ENCODE measurements at regions not wholly inside any gene's neighbourhood (a gene's known extent, or its start where the extent isn't known, plus 50 kb on each side); places are given as distances from the start of the nearest gene placed in this dataset.

DNA sequence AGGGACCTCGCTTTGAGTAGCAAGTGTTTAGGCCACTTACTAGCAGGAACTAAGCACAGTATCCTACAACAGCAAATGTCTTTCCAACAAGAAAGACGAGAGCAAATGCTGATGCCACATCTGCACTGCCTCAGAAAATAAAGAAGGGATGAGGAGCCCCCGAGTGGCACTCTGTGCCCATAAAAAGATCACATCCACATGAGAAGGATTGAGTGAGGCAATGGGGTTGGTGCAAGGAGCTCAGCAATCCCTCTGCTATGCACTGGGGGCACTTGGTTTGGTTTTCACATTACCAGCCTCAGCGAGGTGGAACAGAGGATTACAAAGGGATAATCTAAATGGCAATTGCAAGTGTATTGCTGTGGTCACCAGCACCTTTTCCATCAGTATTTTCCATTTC lies 252.8 kb upstream of the SLC7A11 start:
- DNase-seq (ENCODE audit: low read depth), result peak; percentile 33
- TF ChIP-seq, protein P1, sequence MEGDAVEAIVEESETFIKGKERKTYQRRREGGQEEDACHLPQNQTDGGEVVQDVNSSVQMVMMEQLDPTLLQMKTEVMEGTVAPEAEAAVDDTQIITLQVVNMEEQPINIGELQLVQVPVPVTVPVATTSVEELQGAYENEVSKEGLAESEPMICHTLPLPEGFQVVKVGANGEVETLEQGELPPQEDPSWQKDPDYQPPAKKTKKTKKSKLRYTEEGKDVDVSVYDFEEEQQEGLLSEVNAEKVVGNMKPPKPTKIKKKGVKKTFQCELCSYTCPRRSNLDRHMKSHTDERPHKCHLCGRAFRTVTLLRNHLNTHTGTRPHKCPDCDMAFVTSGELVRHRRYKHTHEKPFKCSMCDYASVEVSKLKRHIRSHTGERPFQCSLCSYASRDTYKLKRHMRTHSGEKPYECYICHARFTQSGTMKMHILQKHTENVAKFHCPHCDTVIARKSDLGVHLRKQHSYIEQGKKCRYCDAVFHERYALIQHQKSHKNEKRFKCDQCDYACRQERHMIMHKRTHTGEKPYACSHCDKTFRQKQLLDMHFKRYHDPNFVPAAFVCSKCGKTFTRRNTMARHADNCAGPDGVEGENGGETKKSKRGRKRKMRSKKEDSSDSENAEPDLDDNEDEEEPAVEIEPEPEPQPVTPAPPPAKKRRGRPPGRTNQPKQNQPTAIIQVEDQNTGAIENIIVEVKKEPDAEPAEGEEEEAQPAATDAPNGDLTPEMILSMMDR (IDR thresholded peaks at IDR 0.05; ENCODE audit: insufficient read depth, low read depth, low read length, missing control alignments), result peak; percentile 11
- no peak overlapping the region for H3K4me3 ChIP-seq (ENCODE audit: low read depth, low read length)

DNA sequence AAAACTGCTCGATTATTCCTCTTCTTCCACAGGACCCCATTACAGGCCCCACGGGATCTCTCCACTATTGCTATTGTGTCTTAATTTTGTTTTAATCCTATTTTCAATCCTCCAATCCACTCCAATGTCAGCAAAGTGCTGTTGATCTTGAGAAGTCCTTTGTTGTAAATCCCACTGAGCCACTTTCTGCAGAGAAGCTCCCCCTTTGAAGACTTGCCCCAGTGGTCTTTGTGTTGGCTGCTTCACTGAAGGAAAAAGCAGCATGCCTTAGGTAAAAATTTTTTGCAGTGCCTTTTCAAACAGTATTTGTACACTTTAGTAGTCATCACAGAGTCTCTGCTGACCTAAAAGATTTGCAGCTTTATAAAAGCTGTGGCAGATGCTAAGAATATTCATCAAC lies 252.0 kb upstream of the SLC7A11 start:
- DNase-seq (ENCODE audit: low read depth), result no peak
- H3K4me3 ChIP-seq (ENCODE audit: low read depth, low read length), result no peak overlapping the region
- TF ChIP-seq, protein P1 (IDR thresholded peaks at IDR 0.05; ENCODE audit: insufficient read depth, low read depth, low read length, missing control alignments), result no peak

DNA sequence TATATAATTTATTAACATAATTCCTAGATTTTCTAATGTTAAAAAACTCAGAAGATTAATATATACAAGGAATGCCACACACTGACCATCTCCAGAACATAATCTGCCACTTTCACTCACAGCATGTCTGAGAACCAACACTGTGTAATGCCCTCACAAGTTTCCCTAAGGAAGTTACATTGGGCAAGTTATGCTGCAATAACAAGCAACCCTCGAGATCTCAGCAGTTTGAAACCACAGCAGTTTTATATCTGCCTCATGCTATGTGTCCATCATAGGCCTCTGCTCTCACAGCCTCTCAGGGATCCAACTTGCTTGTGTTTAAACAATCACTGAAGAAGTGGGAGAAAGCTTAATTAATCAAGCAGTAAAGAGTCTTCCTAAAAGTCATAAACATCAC lies 250.0 kb upstream of the SLC7A11 start:
- H3K4me3 ChIP-seq (ENCODE audit: low read depth, low read length), result no peak overlapping the region
- TF ChIP-seq, protein P1 (IDR thresholded peaks at IDR 0.05; ENCODE audit: insufficient read depth, low read depth, low read length, missing control alignments), result no peak
- no peak for DNase-seq (ENCODE audit: low read depth)

DNA sequence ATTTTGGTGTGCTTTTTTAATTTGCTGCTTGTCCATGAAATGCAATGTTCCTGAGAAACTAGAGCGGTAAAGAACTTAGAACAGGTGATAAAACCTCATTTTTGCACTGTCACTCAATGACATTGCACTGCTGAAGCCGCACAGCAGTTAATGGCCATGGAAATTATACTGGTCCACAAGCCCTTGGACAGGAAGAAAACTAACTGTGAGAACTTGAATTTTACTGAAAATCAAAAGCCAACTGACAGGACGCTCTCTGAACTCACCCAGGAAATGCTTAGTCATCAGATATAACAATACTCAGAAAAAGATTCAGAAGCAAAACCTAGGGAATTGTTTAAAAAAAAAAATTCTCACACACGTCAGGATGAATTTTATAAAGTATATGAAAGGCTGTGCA lies 246.4 kb upstream of the SLC7A11 start:
- no peak overlapping the region for H3K4me3 ChIP-seq (ENCODE audit: low read depth, low read length)
- no peak for DNase-seq (ENCODE audit: low read depth)
- TF ChIP-seq, protein P1 (IDR thresholded peaks at IDR 0.05; ENCODE audit: insufficient read depth, low read depth, low read length, missing control alignments), result no peak

DNA sequence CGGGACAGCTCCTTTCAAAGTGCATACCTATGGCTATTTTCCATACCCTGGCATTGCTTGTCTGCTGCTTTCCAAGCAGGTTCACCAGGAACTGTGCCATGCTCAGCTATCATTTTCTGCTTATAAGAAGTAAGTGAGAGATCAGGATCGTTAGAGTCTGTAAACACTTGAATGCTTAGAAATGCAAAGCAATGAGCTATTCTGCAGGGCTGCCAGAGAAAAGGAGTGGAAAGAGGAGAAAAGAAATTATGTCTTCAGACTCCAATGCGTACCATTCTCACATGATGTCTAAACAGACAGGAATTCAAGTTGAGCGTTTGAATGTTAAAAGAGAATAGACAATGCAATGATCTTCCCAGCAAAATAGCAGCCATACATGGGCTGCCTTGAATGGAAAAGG lies 245.5 kb upstream of the SLC7A11 start:
- H3K4me3 ChIP-seq (ENCODE audit: low read depth, low read length), result no peak overlapping the region
- TF ChIP-seq, protein P1 (IDR thresholded peaks at IDR 0.05; ENCODE audit: insufficient read depth, low read depth, low read length, missing control alignments), result no peak
- no peak for DNase-seq (ENCODE audit: low read depth)

DNA sequence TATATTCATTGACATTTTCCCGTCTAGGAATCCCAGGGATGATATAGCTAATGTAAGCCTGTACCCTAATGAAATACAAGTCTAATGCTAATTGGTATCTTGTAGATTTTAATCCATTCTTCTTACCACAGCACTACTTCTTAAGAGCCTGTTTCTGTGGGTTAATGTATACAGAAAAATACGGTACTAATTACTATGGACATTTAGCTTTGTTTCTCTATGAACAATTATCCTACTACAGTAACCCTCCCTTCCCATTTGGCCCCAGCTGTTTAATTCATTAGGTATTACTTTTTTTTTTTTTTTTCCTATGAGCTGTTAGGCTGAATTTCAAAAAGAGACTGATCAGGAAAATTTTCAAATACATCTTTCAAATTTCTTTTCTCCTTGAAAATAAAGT lies 245.1 kb upstream of the SLC7A11 start:
- DNase-seq (ENCODE audit: low read depth), result no peak
- no peak overlapping the region for H3K4me3 ChIP-seq (ENCODE audit: low read depth, low read length)
- TF ChIP-seq, protein P1 (IDR thresholded peaks at IDR 0.05; ENCODE audit: insufficient read depth, low read depth, low read length, missing control alignments), result no peak

DNA sequence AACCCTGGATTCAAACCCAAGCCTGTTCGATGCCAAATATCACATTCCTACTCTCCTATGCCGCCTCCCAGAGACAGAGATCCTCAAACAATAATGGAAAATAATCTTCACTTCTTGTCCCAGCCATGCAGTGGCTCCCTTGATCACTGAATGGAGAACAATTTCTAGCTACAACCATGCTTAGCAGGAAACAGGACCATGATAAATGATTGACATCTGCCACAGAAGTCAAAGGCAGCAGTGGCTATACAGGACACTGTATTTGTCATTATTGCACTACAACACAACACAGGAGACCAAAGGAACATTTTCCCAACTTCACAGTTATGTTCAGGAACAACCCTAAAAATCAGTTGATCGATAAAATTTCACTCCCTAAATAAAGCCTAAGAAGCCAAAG lies 243.3 kb upstream of the SLC7A11 start:
- TF ChIP-seq, protein P1 (IDR thresholded peaks at IDR 0.05; ENCODE audit: insufficient read depth, low read depth, low read length, missing control alignments), result no peak
- no peak for DNase-seq (ENCODE audit: low read depth)
- H3K4me3 ChIP-seq (ENCODE audit: low read depth, low read length), result no peak overlapping the region
